Ishikawa (cell line): ENCODE measurements at regions not wholly inside any gene's neighbourhood (a gene's known extent, or its start where the extent isn't known, plus 50 kb on each side); places are given as distances from the start of the nearest gene placed in this dataset.

ENCODE experiments used
- CEBPB ChIP-seq: IDR thresholded peaks from 2 replicates; pipeline ENCODE4 v1.6.1; 2012
- CREB1 ChIP-seq: IDR thresholded peaks from 2 replicates; pipeline ENCODE4 v1.6.1; 2012; ENCODE audit warnings: low read depth
- EGR1 ChIP-seq: IDR thresholded peaks from 2 replicates; pipeline ENCODE4 v1.6.1; 2012
- EP300 ChIP-seq: IDR thresholded peaks from 2 replicates; pipeline ENCODE4 v1.6.1; 2012; ENCODE audit warnings: borderline replicate concordance
- FOXM1 ChIP-seq: IDR thresholded peaks from 2 replicates; pipeline ENCODE4 v1.6.1; 2012; ENCODE audit warnings: low read depth, borderline replicate concordance
- NFIC ChIP-seq: IDR thresholded peaks from 2 replicates; pipeline ENCODE4 v1.6.1; 2012
- RAD21 ChIP-seq: IDR thresholded peaks from 2 replicates; pipeline ENCODE4 v1.6.1; 2012; ENCODE audit warnings: low read depth
- TAF1 ChIP-seq: IDR thresholded peaks from 2 replicates; pipeline ENCODE4 v1.6.1; 2012; ENCODE audit warnings: low read depth, mild to moderate bottlenecking
- TCF12 ChIP-seq: IDR thresholded peaks from 2 replicates; pipeline ENCODE4 v1.6.1; 2012; ENCODE audit warnings: low read depth
- TEAD4 ChIP-seq: IDR thresholded peaks from 2 replicates; pipeline ENCODE4 v1.6.1; 2012
- YY1 ChIP-seq: IDR thresholded peaks from 2 replicates; pipeline ENCODE4 v1.6.1; 2012; ENCODE audit warnings: low read depth
- TF ChIP-seq, protein P1 (sequence below): IDR thresholded peaks from 2 replicates; pipeline ENCODE4 v1.6.1; 2012
- TF ChIP-seq, protein P2 (sequence below): IDR thresholded peaks from 2 replicates; pipeline ENCODE4 v1.6.1; 2012; ENCODE audit warnings: low read depth, mild to moderate bottlenecking

DNA sequence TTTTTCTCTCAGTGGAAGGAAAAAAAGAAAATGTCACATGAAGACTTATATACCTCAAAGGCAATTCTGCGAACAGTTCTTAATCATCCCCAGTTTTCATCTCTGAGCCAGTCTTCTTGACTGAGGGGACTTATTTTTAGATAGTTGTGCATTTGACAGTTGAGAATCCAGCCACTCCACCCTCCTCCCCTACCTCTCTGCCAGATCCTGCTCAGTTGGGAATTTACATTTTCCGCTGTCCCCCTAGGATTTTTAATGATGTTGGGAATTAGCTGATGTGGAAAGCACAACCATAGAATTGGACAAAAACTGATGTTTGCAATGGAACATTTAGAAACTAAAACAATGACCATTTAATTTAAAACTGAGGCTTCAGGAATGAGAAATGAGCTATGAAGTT is 194.3 kb upstream of the PIK3R1 start:
- TF ChIP-seq RAD21 (no peak), NFIC (no peak), EGR1 (no peak), TEAD4 (no peak), CEBPB (no peak), FOXM1 (no peak), CREB1 (no peak), TCF12 (no peak), EP300 (no peak), YY1 (no peak), TAF1 (no peak)
- TF ChIP-seq, protein P1, sequence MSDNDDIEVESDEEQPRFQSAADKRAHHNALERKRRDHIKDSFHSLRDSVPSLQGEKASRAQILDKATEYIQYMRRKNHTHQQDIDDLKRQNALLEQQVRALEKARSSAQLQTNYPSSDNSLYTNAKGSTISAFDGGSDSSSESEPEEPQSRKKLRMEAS: no peak
- TF ChIP-seq, protein P2, sequence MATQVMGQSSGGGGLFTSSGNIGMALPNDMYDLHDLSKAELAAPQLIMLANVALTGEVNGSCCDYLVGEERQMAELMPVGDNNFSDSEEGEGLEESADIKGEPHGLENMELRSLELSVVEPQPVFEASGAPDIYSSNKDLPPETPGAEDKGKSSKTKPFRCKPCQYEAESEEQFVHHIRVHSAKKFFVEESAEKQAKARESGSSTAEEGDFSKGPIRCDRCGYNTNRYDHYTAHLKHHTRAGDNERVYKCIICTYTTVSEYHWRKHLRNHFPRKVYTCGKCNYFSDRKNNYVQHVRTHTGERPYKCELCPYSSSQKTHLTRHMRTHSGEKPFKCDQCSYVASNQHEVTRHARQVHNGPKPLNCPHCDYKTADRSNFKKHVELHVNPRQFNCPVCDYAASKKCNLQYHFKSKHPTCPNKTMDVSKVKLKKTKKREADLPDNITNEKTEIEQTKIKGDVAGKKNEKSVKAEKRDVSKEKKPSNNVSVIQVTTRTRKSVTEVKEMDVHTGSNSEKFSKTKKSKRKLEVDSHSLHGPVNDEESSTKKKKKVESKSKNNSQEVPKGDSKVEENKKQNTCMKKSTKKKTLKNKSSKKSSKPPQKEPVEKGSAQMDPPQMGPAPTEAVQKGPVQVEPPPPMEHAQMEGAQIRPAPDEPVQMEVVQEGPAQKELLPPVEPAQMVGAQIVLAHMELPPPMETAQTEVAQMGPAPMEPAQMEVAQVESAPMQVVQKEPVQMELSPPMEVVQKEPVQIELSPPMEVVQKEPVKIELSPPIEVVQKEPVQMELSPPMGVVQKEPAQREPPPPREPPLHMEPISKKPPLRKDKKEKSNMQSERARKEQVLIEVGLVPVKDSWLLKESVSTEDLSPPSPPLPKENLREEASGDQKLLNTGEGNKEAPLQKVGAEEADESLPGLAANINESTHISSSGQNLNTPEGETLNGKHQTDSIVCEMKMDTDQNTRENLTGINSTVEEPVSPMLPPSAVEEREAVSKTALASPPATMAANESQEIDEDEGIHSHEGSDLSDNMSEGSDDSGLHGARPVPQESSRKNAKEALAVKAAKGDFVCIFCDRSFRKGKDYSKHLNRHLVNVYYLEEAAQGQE: no peak
